Lung (tissue), 11 donors: ENCODE measurements at regions not wholly inside any gene's neighbourhood (a gene's known extent, or its start where the extent isn't known, plus 50 kb on each side); places are given as distances from the start of the nearest gene placed in this dataset.

Experiments used
- ATAC-seq: fragments of 200-7000 bp; cut with Tn5 transposase; one replicate; pipeline ENCODE4 v1.9.1; 2020; ENCODE audit warnings: moderate number of reproducible peaks; ENCODE audit not compliant: insufficient read depth, low FRiP score
- DNase-seq, 3 donors: peaks; one replicate each; pipeline ENCODE4 v3.0.0-alpha.2; 2013 to 2017
- H3K27ac ChIP-seq, 2 donors: one replicate each; pipeline ENCODE4 v1.5.1; 2013; ENCODE audit warnings: mild to moderate bottlenecking in 2 of 2, moderate library complexity in 2 of 2, control low read depth in 1 of 2, inconsistent platforms in 1 of 2, low read depth in 1 of 2, low read length in 1 of 2
- H3K27me3 ChIP-seq, 3 donors: one replicate each; pipeline ENCODE4 v1.5.1; 2013; ENCODE audit warnings: low read length in 2 of 3; ENCODE audit not compliant: control insufficient read depth in 3 of 3, insufficient read depth in 3 of 3
- H3K36me3 ChIP-seq, 4 donors: one replicate each; pipeline ENCODE4 v1.5.1; 2013; ENCODE audit warnings: low read length in 4 of 4, mild to moderate bottlenecking in 1 of 4, moderate library complexity in 1 of 4; ENCODE audit not compliant: control insufficient read depth in 4 of 4, insufficient read depth in 4 of 4
- H3K4me1 ChIP-seq, 5 donors: one replicate each; pipeline ENCODE4 v1.5.1; 2013; ENCODE audit warnings: low read length in 5 of 5, mild to moderate bottlenecking in 2 of 5, moderate library complexity in 1 of 5; ENCODE audit not compliant: control insufficient read depth in 5 of 5, insufficient read depth in 5 of 5
- H3K4me3 ChIP-seq: one replicate; pipeline ENCODE4 v1.5.1; 2013; ENCODE audit warnings: mild to moderate bottlenecking, control low read depth, moderate library complexity
- H3K9ac ChIP-seq, 2 donors: one replicate each; pipeline ENCODE4 v1.5.1; 2013; ENCODE audit warnings: low read length in 2 of 2, control low read depth in 1 of 2; ENCODE audit not compliant: insufficient read depth in 1 of 2
- H3K9me3 ChIP-seq, 4 donors: one replicate each; pipeline ENCODE4 v1.5.1; 2013; ENCODE audit warnings: low read length in 3 of 4, mild to moderate bottlenecking in 1 of 4, moderate library complexity in 1 of 4; ENCODE audit not compliant: control insufficient read depth in 4 of 4, insufficient read depth in 3 of 4
- CTCF ChIP-seq: IDR thresholded peaks from 2 replicates; pipeline ENCODE4 v1.5.1; 2012; ENCODE audit warnings: mild to moderate bottlenecking; ENCODE audit errors: control extremely low read depth, extremely low read depth
- WGBS, 2 donors: extraction: QIAGEN DNeasy Blood & Tissue Kit; methylation state at CpG; one replicate each; pipeline ENCODE4 v1.1.7; 2013; 5-methylcytosine and 5-hydroxymethylcytosine counted together
- donor health status: control.
- donor health status: control.
- donor health status: Bipolar disorder and iron deficiency.
- donor health status: healthy.
- donor health status: DM: yes; HTN: yes; CAD: no.

DNA sequence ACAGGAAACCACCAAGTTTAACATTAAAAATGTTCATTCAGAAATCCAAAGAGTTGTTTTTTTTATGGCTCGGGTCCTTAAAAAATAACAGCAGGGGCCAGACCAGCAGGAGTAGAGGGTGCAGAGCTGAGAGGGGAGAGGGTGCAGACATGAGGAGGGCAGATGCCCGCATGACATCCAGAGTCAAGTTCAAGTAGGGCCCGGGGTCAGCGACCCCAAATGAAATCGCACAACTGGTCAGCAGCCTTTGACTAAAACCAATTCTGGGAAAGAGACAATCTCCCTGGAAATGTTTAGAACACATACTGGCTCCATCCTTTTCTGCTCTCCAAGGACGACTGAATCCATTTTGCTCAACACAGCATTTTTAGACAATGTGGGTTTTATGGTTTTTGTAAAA lies 297.5 kb downstream of the FGFR2 start:
- Histone ChIP-seq H3K36me3 (no peaks in the 10 kb centered on the region), H3K27ac (no peak overlapping the region), H3K4me1 (peaks cover 0 to 7% (median 0%) of the 10 kb centered on the region in 5 donors), H3K27me3 (no peaks in the 10 kb centered on the region), H3K9ac (no peak overlapping the region), H3K4me3 (no peak overlapping the region), H3K9me3 (no peaks in the 10 kb centered on the region)
- ATAC-seq (no peak), DNase-seq (no peak)
- TF ChIP-seq CTCF: no peak
- WGBS, 2 donors: 84 to 91% methylated on average over 6 of the region's 6 CpGs

DNA sequence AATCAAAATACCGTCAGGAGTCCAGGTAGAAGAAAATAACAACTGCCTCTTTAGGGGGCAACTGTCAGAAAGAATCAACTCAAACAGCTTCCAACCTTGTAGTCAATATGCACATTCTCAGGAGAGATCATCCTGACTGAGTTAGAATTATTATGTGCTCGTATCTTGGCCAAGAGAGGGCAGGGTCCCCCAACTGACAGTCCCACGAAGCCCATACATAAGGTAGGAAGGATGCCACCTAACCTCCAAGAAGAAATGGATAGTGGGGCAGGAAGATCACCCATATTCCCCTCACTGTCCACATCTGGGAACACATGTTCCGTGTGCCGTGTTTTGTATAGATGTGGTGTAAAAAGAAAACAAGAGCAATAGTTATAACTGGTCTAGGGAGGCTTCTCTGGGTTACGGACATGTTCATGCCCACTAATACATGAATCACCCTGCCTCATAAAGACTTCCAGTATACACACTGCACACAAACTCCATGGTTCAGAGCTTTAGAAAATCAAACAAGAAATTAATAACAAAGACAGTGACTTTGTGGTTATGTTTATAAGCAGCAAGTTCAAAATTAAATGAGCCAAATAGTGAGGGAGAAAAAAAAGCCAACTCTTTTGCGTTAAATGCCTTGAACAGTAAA lies 295.6 kb downstream of the FGFR2 start:
- TF ChIP-seq CTCF: no peak
- no peak for DNase-seq
- ATAC-seq: no peak
- Histone ChIP-seq H3K4me1 (peaks cover 0 to 7% (median 0%) of the 10 kb centered on the region in 5 donors), H3K9ac (no peak overlapping the region), H3K9me3 (no peaks in the 10 kb centered on the region), H3K27me3 (no peaks in the 10 kb centered on the region), H3K27ac (no peak overlapping the region), H3K36me3 (no peaks in the 10 kb centered on the region), H3K4me3 (no peak overlapping the region)
- 83 to 85% methylated on average over 7 of the region's 7 CpGs for WGBS, 2 donors

- Histone ChIP-seq H3K4me1 (peaks cover 0 to 10% (median 0%) of the 10 kb centered on the region in 5 donors), H3K9ac (no peak overlapping the region), H3K27me3 (no peaks in the 10 kb centered on the region), H3K36me3 (no peaks in the 10 kb centered on the region), H3K9me3 (peaks cover 0 to 3% (median 0%) of the 10 kb centered on the region in 4 donors), H3K27ac (no peak overlapping the region), H3K4me3 (no peak overlapping the region)
- no peak for TF ChIP-seq CTCF
- ATAC-seq (no peak), DNase-seq (peak in 2 of 3 donors; percentile 47 to 55)
- 67 to 84% methylated on average over 10 of the region's 10 CpGs for WGBS, 2 donors
Observed at GRCh38 chr10:121303287-121303890, 294.9 kb downstream of the FGFR2 start.
